ENCODE measurements at regions not wholly inside any gene's neighbourhood (a gene's known extent, or its start where the extent isn't known, plus 50 kb on each side); places are given as distances from the start of the nearest gene placed in this dataset.

- H3K4me3 Mint-ChIP-seq (ENCODE audit: unreplicated experiment): no peak overlapping the region
- H3K4me1 Mint-ChIP-seq (ENCODE audit: low read depth): no peaks in the 10 kb centered on the region
- H3K27me3 Mint-ChIP-seq (ENCODE audit: low read depth): peaks cover 1% of the 10 kb centered on the region
- no peaks in the 10 kb centered on the region for H3K36me3 Mint-ChIP-seq (ENCODE audit: low read depth)
- H3K9me3 Mint-ChIP-seq (ENCODE audit: low read depth): peaks cover 2% of the 10 kb centered on the region
- no peak for TF ChIP-seq CTCF (IDR thresholded peaks at IDR 0.05)
- no peak overlapping the region for H3K27ac Mint-ChIP-seq (ENCODE audit: unreplicated experiment)
- DNase-seq (ENCODE audit: low spot score): no peak
These were observed 317.6 kb upstream of the FAT3 start for GRCh38 chr11:91906871-91907624.

- no peaks in the 10 kb centered on the region for H3K36me3 Mint-ChIP-seq (ENCODE audit: low read depth)
- H3K27me3 Mint-ChIP-seq (ENCODE audit: low read depth): peaks cover 2% of the 10 kb centered on the region
- peaks cover 2% of the 10 kb centered on the region for H3K9me3 Mint-ChIP-seq (ENCODE audit: low read depth)
- DNase-seq (ENCODE audit: low spot score): no peak
- no peak overlapping the region for H3K4me3 Mint-ChIP-seq (ENCODE audit: unreplicated experiment)
- no peak overlapping the region for H3K27ac Mint-ChIP-seq (ENCODE audit: unreplicated experiment)
- no peaks in the 10 kb centered on the region for H3K4me1 Mint-ChIP-seq (ENCODE audit: low read depth)
- TF ChIP-seq CTCF (IDR thresholded peaks at IDR 0.05): no peak
These were observed 319.5 kb upstream of the FAT3 start for GRCh38 chr11:91904792-91905785.

GRCh38 chr11:91902312-91902711 is 322.3 kb upstream of the FAT3 start:
- Mint-ChIP-seq H3K4me3 (ENCODE audit: unreplicated experiment) (no peak overlapping the region), H3K36me3 (ENCODE audit: low read depth) (no peaks in the 10 kb centered on the region), H3K27ac (ENCODE audit: unreplicated experiment) (no peak overlapping the region), H3K9me3 (ENCODE audit: low read depth) (no peaks in the 10 kb centered on the region), H3K27me3 (ENCODE audit: low read depth) (peaks cover 8% of the 10 kb centered on the region), H3K4me1 (ENCODE audit: low read depth) (no peaks in the 10 kb centered on the region)
- TF ChIP-seq CTCF (IDR thresholded peaks at IDR 0.05): no peak
- DNase-seq (ENCODE audit: low spot score): no peak

GRCh38 chr11:91880660-91881059 is 344.0 kb upstream of the FAT3 start:
- no peak for TF ChIP-seq CTCF (IDR thresholded peaks at IDR 0.05)
- Mint-ChIP-seq H3K36me3 (ENCODE audit: low read depth) (peaks cover 2% of the 10 kb centered on the region), H3K4me3 (ENCODE audit: unreplicated experiment) (no peak overlapping the region), H3K27ac (ENCODE audit: unreplicated experiment) (no peak overlapping the region), H3K9me3 (ENCODE audit: low read depth) (no peaks in the 10 kb centered on the region), H3K4me1 (ENCODE audit: low read depth) (no peaks in the 10 kb centered on the region), H3K27me3 (ENCODE audit: low read depth) (peaks cover 12% of the 10 kb centered on the region)
- no peak for DNase-seq (ENCODE audit: low spot score)

GRCh38 chr11:91876746-91877145 is 347.9 kb upstream of the FAT3 start:
- H3K4me1 Mint-ChIP-seq (ENCODE audit: low read depth): no peaks in the 10 kb centered on the region
- H3K4me3 Mint-ChIP-seq (ENCODE audit: unreplicated experiment): no peak overlapping the region
- no peak overlapping the region for H3K27ac Mint-ChIP-seq (ENCODE audit: unreplicated experiment)
- TF ChIP-seq CTCF (IDR thresholded peaks at IDR 0.05): no peak
- no peaks in the 10 kb centered on the region for H3K36me3 Mint-ChIP-seq (ENCODE audit: low read depth)
- no peak for DNase-seq (ENCODE audit: low spot score)
- no peaks in the 10 kb centered on the region for H3K9me3 Mint-ChIP-seq (ENCODE audit: low read depth)
- H3K27me3 Mint-ChIP-seq (ENCODE audit: low read depth): peaks cover 4% of the 10 kb centered on the region

Measured in chondrocyte (in vitro differentiated cells).